HepG2 (cell line): ENCODE measurements at regions not wholly inside any gene's neighbourhood (a gene's known extent, or its start where the extent isn't known, plus 50 kb on each side); places are given as distances from the start of the nearest gene placed in this dataset.
"Not testable (repeated sequence)": the region's sequence is repeated elsewhere in the genome, so short reads cannot be mapped to it uniquely, and the experiment has no call there.

Source experiments
- ATAC-seq: fragments of 200-7000 bp; cut with Tn5 transposase; 3 replicates; pipeline ENCODE4 v1.9.1; 2020; ENCODE audit warnings: mild to moderate bottlenecking, moderate library complexity
- BruUV-seq: library from RNA; stranded (reverse); fragments of 400-500 nt; replicated peaks from 2 replicates; lab custom pipeline; 2021; lab: Mats Ljungman, UMichigan
- CTCF ChIA-PET: fragments of 300-600 bp; formaldehyde crosslinking; extraction: SDS; loops from one replicate; lab custom pipeline; 2021; ENCODE audit warnings: low total read pairs, inconsistent platforms, low intra/inter-chr PET ratio; lab: Yijun Ruan, JAX
- POLR2A ChIA-PET: fragments of 350-600 bp; sonication (Branson Sonifier 250); formaldehyde crosslinking; loops from one replicate; lab custom pipeline; 2020; ENCODE audit warnings: antibody characterized with exemption, inconsistent platforms; lab: Yijun Ruan, JAX
- DNase-seq: peaks from one replicate; pipeline ENCODE4 v3.0.0-alpha.2; 2015; ENCODE audit warnings: low spot score
- FAIRE-seq: peaks from 3 replicates; lab custom pipeline; 2011; peaks lifted over from hg19 to GRCh38; lab: Jason Lieb, UNC
- H2AFZ ChIP-seq: one replicate; pipeline ENCODE4 v1.6.1; 2011; ENCODE audit warnings: low read length, inconsistent platforms
- H3K27ac ChIP-seq: fragments of 300-600 bp; 3 replicates; pipeline ENCODE4 v1.8.0; 2011; ENCODE audit warnings: mixed run types, mild to moderate bottlenecking, mixed read lengths, low read length, inconsistent platforms; ENCODE audit not compliant: insufficient read depth; ENCODE audit errors: extremely low read length
- H3K27me3 ChIP-seq, 2 experiments: fragments of 200-600 bp in 1 of 2; 2 replicates in 1 of 2; 3 replicates in 1 of 2; pipeline versions ENCODE4 v1.6.0 to v1.8.0; 2011; ENCODE audit warnings: low read length in 2 of 2, mild to moderate bottlenecking in 2 of 2, moderate library complexity in 2 of 2, inconsistent platforms in 1 of 2; ENCODE audit not compliant: insufficient read depth in 2 of 2, control insufficient read depth in 1 of 2
- H3K36me3 ChIP-seq, 2 experiments: fragments of 200-600 bp in 1 of 2; replicated peaks in 1 of 2; 2 replicates in 1 of 2; 3 replicates in 1 of 2; pipeline versions ENCODE4 v1.5.1 to v1.8.0; 2011; ENCODE audit warnings: low read length in 2 of 2, inconsistent platforms in 1 of 2; ENCODE audit not compliant: insufficient read depth in 2 of 2, control insufficient read depth in 1 of 2
- H3K4me1 ChIP-seq: 2 replicates; pipeline ENCODE4 v1.5.1; 2012; ENCODE audit warnings: low read length, inconsistent platforms; ENCODE audit not compliant: insufficient read depth
- H3K4me2 ChIP-seq: 2 replicates; pipeline ENCODE4 v1.6.0; 2011; ENCODE audit warnings: low read depth, low read length, inconsistent platforms
- H3K4me3 ChIP-seq, 3 experiments: fragments of 200-600 bp in 1 of 3; sonication (generic), shearing (Covaris generic) in 1 of 3; replicated peaks in 1 of 3; 2 replicates each; pipeline ENCODE4 v1.5.1; 2011 to 2016; ENCODE audit warnings: low read length in 3 of 3, inconsistent platforms in 2 of 3, low read depth in 2 of 3, mild to moderate bottlenecking in 2 of 3, control low read depth in 1 of 3, mixed read lengths in 1 of 3; ENCODE audit not compliant: insufficient read depth in 1 of 3
- H3K79me2 ChIP-seq: one replicate; pipeline ENCODE4 v1.6.1; 2011; ENCODE audit warnings: low read length, inconsistent platforms; ENCODE audit not compliant: insufficient read depth
- H3K9ac ChIP-seq: 2 replicates; pipeline ENCODE4 v1.6.0; 2011; ENCODE audit warnings: mild to moderate bottlenecking, low read depth, low read length, inconsistent platforms; ENCODE audit not compliant: insufficient read depth
- H3K9me3 ChIP-seq: 2 replicates; pipeline ENCODE4 v1.5.1; 2012; ENCODE audit warnings: mild to moderate bottlenecking, low read length
- H4K20me1 ChIP-seq: 2 replicates; pipeline ENCODE4 v1.6.0; 2011; ENCODE audit warnings: inconsistent platforms, mild to moderate bottlenecking, low read length, moderate library complexity; ENCODE audit not compliant: insufficient read depth
- ZNF451 ChIP-seq: sonication (generic); formaldehyde crosslinking; IDR thresholded peaks from 2 replicates; pipeline ENCODE4 v1.5.0; 2020; ENCODE audit warnings: mild to moderate bottlenecking, missing genetic modification reagents
- whole genome bisulfite sequencing: methylation state at CpG from one replicate; pipeline ENCODE4 v1.1.6; 2017; ENCODE audit warnings: low lambda C conversion rate; 5-methylcytosine and 5-hydroxymethylcytosine counted together
- in situ Hi-C: cut with HindIII; loops from 2 replicates; pipeline ENCODE4 v1.10.0; 2017; ENCODE audit warnings: low pct_unique_long_range_greater_than_20kb; ENCODE audit not compliant: extremely low pct_ligation_motif_present
- intact Hi-C: fragments of 100-400 bp; cut with micrococcal nuclease; formaldehyde crosslinking; loops from one replicate; pipeline ENCODE4 v1.10.0; 2022; ENCODE audit not compliant: unreplicated experiment
- TF ChIP-seq, protein P1 (sequence below): sonication (generic); formaldehyde crosslinking; IDR thresholded peaks from 2 replicates; pipeline ENCODE4 v1.5.0; 2020; ENCODE audit warnings: mild to moderate bottlenecking, missing genetic modification reagents, borderline replicate concordance

DNA sequence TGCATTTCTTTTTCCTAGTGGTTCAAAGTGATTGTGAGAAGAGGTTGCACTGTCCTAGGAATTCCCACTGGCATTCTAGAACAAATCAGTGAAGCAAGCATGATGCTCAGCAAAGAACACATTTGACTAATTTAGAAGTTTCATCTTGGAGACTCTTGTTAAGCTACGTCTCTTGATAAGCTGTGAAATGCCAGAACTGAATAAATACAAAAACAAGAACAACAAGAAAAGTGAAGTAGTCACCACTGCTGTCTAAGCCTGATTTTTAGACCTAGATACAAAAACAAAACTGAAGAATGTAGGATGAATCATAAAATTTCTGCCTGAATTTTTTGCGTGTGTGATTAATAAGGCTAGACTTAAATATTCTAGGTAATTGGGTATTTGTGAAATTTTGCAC lies 1162.4 kb downstream of the TUSC7 start (continued):
- TF ChIP-seq, protein P1, sequence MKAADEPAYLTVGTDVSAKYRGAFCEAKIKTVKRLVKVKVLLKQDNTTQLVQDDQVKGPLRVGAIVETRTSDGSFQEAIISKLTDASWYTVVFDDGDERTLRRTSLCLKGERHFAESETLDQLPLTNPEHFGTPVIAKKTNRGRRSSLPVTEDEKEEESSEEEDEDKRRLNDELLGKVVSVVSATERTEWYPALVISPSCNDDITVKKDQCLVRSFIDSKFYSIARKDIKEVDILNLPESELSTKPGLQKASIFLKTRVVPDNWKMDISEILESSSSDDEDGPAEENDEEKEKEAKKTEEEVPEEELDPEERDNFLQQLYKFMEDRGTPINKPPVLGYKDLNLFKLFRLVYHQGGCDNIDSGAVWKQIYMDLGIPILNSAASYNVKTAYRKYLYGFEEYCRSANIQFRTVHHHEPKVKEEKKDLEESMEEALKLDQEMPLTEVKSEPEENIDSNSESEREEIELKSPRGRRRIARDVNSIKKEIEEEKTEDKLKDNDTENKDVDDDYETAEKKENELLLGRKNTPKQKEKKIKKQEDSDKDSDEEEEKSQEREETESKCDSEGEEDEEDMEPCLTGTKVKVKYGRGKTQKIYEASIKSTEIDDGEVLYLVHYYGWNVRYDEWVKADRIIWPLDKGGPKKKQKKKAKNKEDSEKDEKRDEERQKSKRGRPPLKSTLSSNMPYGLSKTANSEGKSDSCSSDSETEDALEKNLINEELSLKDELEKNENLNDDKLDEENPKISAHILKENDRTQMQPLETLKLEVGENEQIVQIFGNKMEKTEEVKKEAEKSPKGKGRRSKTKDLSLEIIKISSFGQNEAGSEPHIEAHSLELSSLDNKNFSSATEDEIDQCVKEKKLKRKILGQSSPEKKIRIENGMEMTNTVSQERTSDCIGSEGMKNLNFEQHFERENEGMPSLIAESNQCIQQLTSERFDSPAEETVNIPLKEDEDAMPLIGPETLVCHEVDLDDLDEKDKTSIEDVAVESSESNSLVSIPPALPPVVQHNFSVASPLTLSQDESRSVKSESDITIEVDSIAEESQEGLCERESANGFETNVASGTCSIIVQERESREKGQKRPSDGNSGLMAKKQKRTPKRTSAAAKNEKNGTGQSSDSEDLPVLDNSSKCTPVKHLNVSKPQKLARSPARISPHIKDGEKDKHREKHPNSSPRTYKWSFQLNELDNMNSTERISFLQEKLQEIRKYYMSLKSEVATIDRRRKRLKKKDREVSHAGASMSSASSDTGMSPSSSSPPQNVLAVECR (CRISPR knock-in tag): no peak
- TF ChIP-seq ZNF451: no peak

DNA sequence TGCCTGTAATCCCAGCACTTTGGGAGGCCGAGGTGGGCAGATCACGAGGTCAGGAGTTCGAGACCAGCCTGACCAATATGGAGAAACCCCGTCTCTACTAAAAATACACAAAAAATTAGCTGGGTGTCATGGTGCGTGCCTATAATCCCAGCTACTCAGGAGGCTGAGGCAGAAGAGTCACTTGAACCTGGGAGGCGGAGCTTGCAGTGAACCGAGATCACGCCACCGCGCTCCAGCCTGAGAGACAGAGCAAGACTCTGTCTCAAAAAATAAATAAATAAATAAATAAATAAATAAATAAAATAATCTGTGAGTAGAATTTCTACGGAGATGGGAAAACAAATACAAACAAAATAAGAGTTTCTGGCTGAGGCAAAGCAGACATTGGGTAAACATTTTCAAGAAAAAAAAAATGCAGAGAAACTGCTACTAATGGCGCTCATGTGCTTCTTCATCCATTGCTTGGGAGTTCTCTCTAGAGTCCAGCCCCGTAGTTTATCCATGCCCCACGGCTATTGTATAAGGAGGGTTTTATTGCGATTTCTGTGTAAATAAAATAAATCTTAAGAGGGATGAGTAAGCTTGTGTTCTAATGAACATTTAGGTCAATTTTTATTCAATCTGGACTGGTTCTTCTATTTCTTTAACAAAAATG lies 1161.9 kb downstream of the IGSF11 start:
- intact Hi-C loops, H3K79me2 ChIP-seq, H3K9me3 ChIP-seq, H2AFZ ChIP-seq, H3K4me2 ChIP-seq, ATAC-seq, H3K4me1 ChIP-seq, FAIRE-seq, POLR2A ChIA-PET, DNase-seq, H3K27ac ChIP-seq, H3K36me3 ChIP-seq, CTCF ChIA-PET, H3K9ac ChIP-seq, in situ Hi-C loops, H3K4me3 ChIP-seq, H4K20me1 ChIP-seq, H3K27me3 ChIP-seq, BruUV-seq: not testable (repeated sequence)
- 41% methylated on average over 15 of the region's 15 CpGs for WGBS
